Amygdala (tissue), 56 donors: ENCODE measurements at regions not wholly inside any gene's neighbourhood (a gene's known extent, or its start where the extent isn't known, plus 50 kb on each side); places are given as distances from the start of the nearest gene placed in this dataset.
A peak's percentile ranks its signal among the peaks of the same experiment; 100 is the strongest.
"Not testable (repeated sequence)": the region's sequence is repeated elsewhere in the genome, so short reads cannot be mapped to it uniquely, and the experiment has no call there.

Experiments used
- DNase-seq, 56 donors: peaks; one replicate each; lab custom pipeline; 2025; lab: John Stamatoyannopoulos, UW

- no peak for DNase-seq
Observed at GRCh38 chr3:11898611-11899325, 52.1 kb upstream of the TAMM41 start.

DNA sequence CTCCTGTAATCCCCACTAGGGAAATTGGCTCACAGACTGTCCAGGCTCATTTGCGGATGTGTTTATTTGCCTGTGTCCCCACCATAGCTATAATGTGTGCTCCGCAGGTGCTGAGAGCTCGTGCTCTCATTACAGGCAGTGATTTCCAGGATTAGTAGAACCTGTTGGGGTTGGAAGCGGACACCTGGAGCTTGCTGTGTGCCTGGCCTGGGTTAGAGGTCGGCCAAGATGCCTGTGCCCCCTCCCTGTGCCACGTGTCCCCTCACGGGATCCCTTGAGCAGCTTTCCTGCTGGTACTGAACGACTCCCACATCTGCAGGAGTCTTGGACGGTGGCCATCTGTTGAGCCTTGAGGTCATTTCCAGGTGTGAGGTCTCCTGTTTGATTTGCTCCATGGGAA, 52.7 kb upstream of the TAMM41 start:
- not testable (repeated sequence) for DNase-seq

- DNase-seq = no peak
Observed at GRCh38 chr3:11899826-11900225, 53.1 kb upstream of the TAMM41 start.

DNA sequence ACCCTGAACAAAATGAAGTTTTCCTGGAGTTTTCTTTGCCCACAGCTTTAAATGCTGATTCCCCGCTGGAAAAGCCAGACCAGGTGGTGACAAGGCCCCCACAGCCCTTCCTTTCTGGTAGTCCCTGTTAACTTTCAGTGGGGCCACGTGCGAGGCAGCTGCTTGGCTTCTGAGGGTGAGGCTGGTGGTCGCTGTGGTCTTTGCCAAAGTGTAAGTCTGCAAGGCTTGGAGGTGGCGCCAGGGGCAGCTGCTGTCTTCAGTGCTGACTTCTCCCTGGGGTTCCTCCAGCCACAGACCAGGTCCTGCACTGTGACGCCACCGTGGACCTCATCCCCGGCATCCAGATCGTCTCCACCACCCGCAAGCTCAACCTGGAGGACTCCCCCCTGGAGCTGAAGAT, 54.1 kb upstream of the TAMM41 start:
- no peak for DNase-seq

DNA sequence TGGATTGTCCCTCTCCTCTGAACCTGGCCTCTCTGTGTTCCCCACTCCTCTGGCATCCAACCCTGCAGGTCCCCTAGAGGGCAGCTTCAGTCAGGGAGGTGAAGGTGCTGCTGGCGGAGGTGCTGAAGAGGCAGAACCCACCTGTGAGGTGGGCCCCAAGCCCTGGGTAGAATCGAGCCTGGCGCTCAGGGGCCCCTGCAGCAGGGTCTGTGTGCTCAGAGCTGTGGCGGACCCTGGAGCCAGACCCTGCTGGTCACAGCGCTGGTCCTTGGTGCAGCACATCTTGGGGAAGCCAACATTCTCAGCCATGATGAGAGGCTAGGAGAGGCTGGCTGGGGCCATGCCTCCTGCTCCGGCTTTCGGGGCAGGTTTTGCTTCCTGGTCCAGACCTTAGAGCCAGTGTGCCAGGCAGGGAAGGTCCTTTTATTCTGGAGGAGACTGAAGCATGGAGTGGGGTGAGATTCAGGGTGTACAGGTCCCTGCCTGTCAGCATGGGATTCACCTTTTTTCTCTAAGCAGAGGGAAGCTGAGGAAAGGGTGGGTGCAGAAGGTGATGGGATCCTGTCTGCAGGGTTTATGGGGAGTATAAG, 54.7 kb upstream of the TAMM41 start:
- DNase-seq = no peak

DNA sequence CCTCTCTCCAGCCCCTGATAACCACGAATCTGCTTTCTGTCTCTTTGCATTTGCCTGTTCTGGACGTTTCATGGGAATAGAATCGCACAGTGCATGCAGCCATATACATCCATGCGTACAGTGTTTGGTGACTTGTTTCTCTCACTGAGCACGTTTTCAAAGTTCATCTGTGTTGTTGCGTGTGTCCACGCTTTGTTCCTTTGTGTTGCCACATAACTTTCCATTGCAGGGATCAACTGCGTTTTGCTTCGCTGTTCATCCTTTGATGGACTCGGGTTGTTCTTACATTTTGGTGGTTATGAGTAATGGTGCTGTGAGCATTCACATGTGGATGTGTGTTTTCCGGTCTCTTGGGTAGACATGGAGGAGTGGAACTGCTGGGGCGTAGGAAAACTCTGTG, 56.4 kb upstream of the TAMM41 start:
- DNase-seq = no peak

DNA sequence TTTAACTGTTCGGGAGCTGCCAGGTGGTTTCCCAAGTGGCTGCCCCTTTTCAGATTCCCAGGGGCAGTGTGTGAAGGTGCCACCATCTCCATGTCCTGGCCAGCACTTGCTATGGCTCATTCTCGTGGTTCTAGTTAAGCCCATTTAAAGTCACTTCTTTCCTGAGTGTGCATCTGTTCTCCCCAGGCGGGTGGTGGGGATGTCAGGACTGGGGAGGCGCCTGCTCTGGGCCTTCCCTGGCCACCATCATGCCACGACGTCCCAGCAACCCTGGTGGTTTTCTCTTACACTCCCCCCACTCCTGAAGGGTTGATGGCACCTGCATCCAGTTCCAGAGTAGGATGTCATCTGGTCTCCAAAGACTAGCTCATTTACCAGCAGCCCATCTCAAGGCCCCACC, 56.8 kb upstream of the TAMM41 start:
- DNase-seq = no peak

GRCh38 chr3:11904157-11904556, 57.5 kb upstream of the TAMM41 start:
- DNase-seq = no peak

- no peak for DNase-seq
Observed at GRCh38 chr3:11906407-11906806, 59.7 kb upstream of the TAMM41 start.

GRCh38 chr3:11907667-11908660, 61.3 kb upstream of the TAMM41 start:
- peak in 21 of 56 donors; percentile 2 to 43 (median 16) for DNase-seq

GRCh38 chr3:11908981-11909698, 62.5 kb upstream of the TAMM41 start:
- DNase-seq = no peak

DNA sequence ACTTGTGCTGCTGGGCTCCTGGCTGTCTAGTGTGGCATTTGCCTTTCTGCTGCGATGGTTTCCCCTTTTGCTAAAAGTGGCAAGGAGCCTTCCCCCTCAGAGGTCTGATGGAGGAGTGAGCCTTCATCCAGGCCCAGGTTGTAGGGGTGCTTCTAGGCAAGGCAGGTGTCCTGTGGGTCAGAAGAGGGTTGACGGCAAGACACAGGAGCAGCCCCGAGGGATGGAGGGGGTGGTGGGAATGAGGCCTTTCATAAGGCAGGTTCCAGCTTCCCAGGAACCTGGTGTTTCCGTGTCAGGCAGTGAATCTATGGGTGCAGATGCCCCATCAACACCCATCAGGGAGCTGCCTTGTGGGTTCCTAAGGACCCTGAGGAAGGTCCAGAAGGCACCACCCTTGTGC, 63.0 kb upstream of the TAMM41 start:
- no peak for DNase-seq

GRCh38 chr3:11910216-11910930, 63.7 kb upstream of the TAMM41 start:
- DNase-seq = not testable (repeated sequence)

DNA sequence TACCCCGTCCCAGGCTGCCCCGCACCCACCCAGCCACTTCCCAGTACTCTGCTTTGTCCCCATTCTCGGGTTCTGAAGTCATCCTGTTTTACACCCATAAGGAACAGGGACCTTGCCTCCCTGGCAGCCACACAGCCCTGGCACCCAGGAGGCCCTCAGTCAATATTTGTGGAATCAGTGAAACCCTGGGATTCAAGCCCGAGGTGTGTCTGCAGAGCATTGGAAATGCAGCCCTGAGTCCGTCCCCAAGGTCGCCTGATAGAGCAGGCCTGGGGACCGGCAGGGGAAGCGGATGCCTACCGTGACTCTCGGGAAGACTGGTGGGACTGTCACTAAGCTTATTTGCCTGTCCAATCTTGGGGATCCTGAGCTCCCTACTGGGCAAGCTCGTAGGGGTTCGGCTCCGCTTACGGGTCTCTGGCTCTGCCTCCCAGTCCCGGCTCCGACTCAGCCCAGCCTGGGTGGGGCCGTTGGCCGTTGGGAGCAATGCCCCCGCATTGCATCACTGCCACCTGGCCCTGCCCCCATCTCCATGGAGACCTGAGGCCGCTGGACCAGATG, 64.4 kb upstream of the TAMM41 start:
- DNase-seq = no peak

- DNase-seq = not testable (repeated sequence)
Observed at GRCh38 chr3:11911887-11912286, 65.2 kb upstream of the TAMM41 start.

GRCh38 chr3:11913316-11913715, 66.6 kb upstream of the TAMM41 start:
- no peak for DNase-seq

DNA sequence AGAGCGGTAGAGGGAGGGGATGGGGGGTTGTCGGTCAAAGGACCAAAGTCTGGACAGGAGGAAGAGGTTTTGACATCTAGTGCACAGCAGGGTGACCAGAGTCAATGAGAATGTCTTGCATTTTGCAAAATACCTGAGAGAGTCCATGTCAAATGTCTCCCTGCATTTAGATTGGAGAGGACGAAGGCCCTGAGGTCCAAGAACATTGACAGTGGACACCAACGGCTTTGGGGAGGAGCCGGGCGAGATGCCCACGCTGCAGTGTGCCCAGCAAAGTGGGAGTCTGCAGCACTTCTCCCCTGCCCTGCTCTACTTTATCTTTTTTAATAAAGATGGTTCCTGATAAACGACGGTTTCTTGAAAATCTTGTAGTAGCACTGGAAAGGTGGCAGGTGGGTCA, 67.4 kb upstream of the TAMM41 start:
- no peak for DNase-seq

DNA sequence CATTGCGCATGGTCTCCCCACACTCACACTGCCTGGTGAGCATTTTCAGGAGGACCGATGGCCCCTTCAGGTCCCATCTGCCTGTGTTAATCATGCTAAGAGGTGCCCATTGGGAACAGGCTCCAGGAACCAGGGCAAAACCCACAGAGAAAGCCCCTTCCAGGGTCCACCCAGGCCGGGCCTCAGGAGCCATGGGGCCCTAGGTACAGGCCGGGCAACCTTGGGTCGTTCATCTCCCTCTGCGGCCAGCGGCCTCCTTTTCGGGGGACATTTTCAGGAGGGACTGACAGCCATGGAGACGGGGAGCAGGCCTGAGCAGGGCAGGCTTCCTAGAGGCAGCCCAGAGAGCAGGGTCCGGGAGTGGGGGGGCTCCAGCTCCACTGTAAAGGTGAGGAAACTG, 68.0 kb upstream of the TAMM41 start:
- DNase-seq = no peak

DNA sequence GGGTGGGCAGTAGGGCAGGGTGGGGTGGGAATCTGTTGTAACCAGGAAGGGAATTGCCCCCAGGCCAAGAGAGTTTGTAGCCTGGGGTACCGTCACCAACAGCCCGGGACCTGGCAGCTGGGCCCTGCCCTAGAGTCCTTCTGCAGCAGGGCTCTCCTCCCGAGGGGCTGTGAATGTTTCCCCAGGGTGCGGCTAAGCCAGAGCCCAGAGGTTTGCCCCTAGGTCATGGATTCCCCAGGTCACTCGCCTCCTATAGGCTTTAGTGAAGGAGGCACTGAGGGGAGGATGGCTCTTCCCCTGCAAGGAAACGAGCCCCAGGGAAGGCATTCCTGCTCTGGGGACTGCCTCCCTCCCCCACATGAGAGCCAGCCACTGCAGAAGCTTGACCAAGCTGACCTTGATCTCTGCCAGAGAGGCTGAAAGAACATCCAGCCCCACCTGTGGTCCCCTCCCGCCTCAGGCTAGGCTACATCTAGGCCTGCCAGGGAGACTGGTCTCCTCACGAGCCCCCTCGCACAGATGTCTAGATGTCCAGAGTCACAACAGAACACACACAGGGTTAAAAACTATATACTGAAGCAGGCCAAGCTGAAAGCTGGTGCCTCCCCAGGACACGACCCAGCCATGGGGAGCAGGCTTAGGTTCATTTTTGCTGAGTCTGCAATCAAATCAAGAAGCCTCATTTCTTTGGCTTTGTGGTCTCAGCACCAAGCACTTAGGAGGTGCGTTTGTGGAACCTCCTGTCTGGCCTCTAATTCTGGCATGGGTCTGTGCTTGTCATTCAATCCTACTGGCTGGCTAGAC, 69.1 kb upstream of the TAMM41 start:
- DNase-seq = no peak
